GM18907 (cell line): ENCODE measurements at regions not wholly inside any gene's neighbourhood (a gene's known extent, or its start where the extent isn't known, plus 50 kb on each side); places are given as distances from the start of the nearest gene placed in this dataset.

Experiments
- ATAC-seq: cut with Tn5 transposase; IDR thresholded peaks from one replicate; pipeline ENCODE4 v1.9.1; 2021; ENCODE audit warnings: mild to moderate bottlenecking, moderate library complexity; ENCODE audit not compliant: unreplicated experiment

DNA sequence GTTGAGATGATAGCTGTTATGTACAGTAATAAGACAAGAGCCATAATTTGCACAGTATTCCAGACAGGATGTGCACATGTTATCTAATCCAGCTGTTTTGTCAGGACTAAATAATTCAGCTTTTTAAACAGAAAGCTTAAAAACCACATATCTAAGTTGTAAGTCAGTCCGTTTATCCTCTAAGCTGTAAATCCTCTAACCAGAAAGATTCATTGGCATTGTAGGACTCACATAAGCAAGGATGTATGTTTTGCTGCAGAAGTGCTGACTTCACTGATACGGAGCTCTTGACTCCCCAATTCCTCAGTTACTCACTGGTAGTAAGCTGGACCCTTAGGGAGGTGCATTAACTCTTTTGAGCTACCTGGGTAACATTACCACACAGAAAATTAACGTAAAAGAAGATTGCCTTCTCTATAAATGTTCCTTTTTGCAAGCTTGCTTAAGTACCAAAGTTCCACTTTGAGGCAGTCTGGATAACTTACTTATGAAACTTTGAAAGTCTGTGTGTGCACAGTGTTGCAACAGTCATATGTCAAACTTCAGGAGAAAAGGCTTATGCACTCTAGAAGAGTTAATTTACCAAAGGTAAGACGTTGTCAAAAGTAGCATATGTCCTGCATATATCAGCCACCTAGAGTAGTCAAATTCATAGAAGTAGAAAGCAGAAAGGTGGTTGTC is 58.3 kb upstream of the MAGEB2 start:
- ATAC-seq: no peak

DNA sequence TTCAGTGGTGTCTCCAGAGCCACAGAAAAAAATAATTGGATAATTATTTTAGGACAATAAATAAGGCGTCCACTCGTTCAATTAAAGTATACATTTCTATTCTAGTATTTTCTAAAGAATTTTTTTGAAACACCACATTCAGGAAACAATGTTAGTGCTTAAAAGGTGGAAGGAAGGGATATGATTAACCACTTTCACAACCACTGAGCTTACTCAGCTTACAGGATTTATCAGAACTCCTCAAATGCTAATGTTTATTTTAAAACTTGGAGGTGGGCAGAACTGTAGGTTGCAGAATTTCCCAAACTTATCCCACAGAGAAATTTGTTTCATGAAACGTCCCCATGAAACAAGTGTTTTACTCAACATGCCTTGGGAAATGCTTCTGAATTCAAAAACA is 54.3 kb upstream of the MAGEB2 start:
- ATAC-seq: no peak
